ENCODE measurements at regions not wholly inside any gene's neighbourhood (a gene's known extent, or its start where the extent isn't known, plus 50 kb on each side); places are given as distances from the start of the nearest gene placed in this dataset.
"Not testable (repeated sequence)": the region's sequence is repeated elsewhere in the genome, so short reads cannot be mapped to it uniquely, and the experiment has no call there.

- no peak for DNase-seq (ENCODE audit: low spot score)
- no peak for TF ChIP-seq CTCF (IDR thresholded peaks at IDR 0.05; ENCODE audit: borderline replicate concordance, control extremely low read depth, extremely low read depth, insufficient read depth, missing control alignments)
- in situ Hi-C loops (cut with MboI; ENCODE audit: low sequenced_read_pairs, unreplicated experiment): no loop called here
These were observed 171.2 kb upstream of the GRK3 start for GRCh38 chr22:25393121-25393805.

- in situ Hi-C loops (cut with MboI; ENCODE audit: low sequenced_read_pairs, unreplicated experiment): no loop called here
- DNase-seq (ENCODE audit: low spot score): no peak
- no peak for TF ChIP-seq CTCF (IDR thresholded peaks at IDR 0.05; ENCODE audit: borderline replicate concordance, control extremely low read depth, extremely low read depth, insufficient read depth, missing control alignments)
These were observed 169.0 kb upstream of the GRK3 start for GRCh38 chr22:25395468-25395867.

GRCh38 chr22:25395915-25396314 is 168.6 kb upstream of the GRK3 start:
- no peak for DNase-seq (ENCODE audit: low spot score)
- in situ Hi-C loops (cut with MboI; ENCODE audit: low sequenced_read_pairs, unreplicated experiment): no loop called here
- TF ChIP-seq CTCF (IDR thresholded peaks at IDR 0.05; ENCODE audit: borderline replicate concordance, control extremely low read depth, extremely low read depth, insufficient read depth, missing control alignments): no peak

GRCh38 chr22:25396615-25397200 is 167.8 kb upstream of the GRK3 start:
- in situ Hi-C loops (cut with MboI; ENCODE audit: low sequenced_read_pairs, unreplicated experiment): no loop called here
- no peak for TF ChIP-seq CTCF (IDR thresholded peaks at IDR 0.05; ENCODE audit: borderline replicate concordance, control extremely low read depth, extremely low read depth, insufficient read depth, missing control alignments)
- DNase-seq (ENCODE audit: low spot score): no peak

GRCh38 chr22:25397616-25398015 is 166.9 kb upstream of the GRK3 start:
- DNase-seq (ENCODE audit: low spot score): no peak
- in situ Hi-C loops (cut with MboI; ENCODE audit: low sequenced_read_pairs, unreplicated experiment): no loop called here
- TF ChIP-seq CTCF (IDR thresholded peaks at IDR 0.05; ENCODE audit: borderline replicate concordance, control extremely low read depth, extremely low read depth, insufficient read depth, missing control alignments): no peak

- in situ Hi-C loops (cut with MboI; ENCODE audit: low sequenced_read_pairs, unreplicated experiment): not testable (repeated sequence)
- peak; percentile 85 for DNase-seq (ENCODE audit: low spot score)
These were observed 165.8 kb upstream of the GRK3 start for GRCh38 chr22:25398591-25399062.

GRCh38 chr22:25399649-25400151 is 164.8 kb upstream of the GRK3 start:
- no peak for DNase-seq (ENCODE audit: low spot score)
- no peak for TF ChIP-seq CTCF (IDR thresholded peaks at IDR 0.05; ENCODE audit: borderline replicate concordance, control extremely low read depth, extremely low read depth, insufficient read depth, missing control alignments)
- in situ Hi-C loops (cut with MboI; ENCODE audit: low sequenced_read_pairs, unreplicated experiment): no loop called here
